ENCODE measurements at regions not wholly inside any gene's neighbourhood (a gene's known extent, or its start where the extent isn't known, plus 50 kb on each side); places are given as distances from the start of the nearest gene placed in this dataset.

GRCh38 chr4:45925809-45926208 is 198.0 kb downstream of the GABRG1 start:
- H3K9me3 ChIP-seq, result no peaks in the 10 kb centered on the region
- intact Hi-C loops (cut with DNase I), result no loop called here
- H3K36me3 ChIP-seq, result no peaks in the 10 kb centered on the region
- no peaks in the 10 kb centered on the region for H3K27me3 ChIP-seq
- H3K4me3 ChIP-seq (replicated peaks in 1 of 3), result no peak overlapping the region
- DNase-seq, result no peak
- WGBS, 2 donors, result 76 to 85% methylated on average over 1 of the region's 1 CpG
- TF ChIP-seq CTCF (IDR thresholded peaks at IDR 0.05) (no peak), POLR2A (IDR thresholded peaks at IDR 0.05) (no peak)
- no peak overlapping the region for H3K27ac ChIP-seq
- no peaks in the 10 kb centered on the region for H3K4me1 ChIP-seq

GRCh38 chr4:45920861-45921260 is 203.0 kb downstream of the GABRG1 start:
- Histone ChIP-seq H3K9me3 (no peaks in the 10 kb centered on the region), H3K27me3 (no peaks in the 10 kb centered on the region), H3K4me3 (replicated peaks in 1 of 3) (no peak overlapping the region), H3K27ac (no peak overlapping the region), H3K36me3 (no peaks in the 10 kb centered on the region), H3K4me1 (no peaks in the 10 kb centered on the region)
- intact Hi-C loops (cut with DNase I), result no loop called here
- 92 to 94% methylated on average over 3 of the region's 3 CpGs for WGBS, 2 donors
- DNase-seq, result no peak
- TF ChIP-seq CTCF (IDR thresholded peaks at IDR 0.05), result no peak
- no peak for TF ChIP-seq POLR2A (IDR thresholded peaks at IDR 0.05)

GRCh38 chr4:45910511-45910910 is 213.3 kb downstream of the GABRG1 start:
- Histone ChIP-seq H3K27ac (no peak overlapping the region), H3K36me3 (no peaks in the 10 kb centered on the region), H3K4me3 (replicated peaks in 1 of 3) (no peak overlapping the region), H3K9me3 (no peaks in the 10 kb centered on the region), H3K27me3 (no peaks in the 10 kb centered on the region), H3K4me1 (no peaks in the 10 kb centered on the region)
- intact Hi-C loops (cut with DNase I), result no loop called here
- TF ChIP-seq CTCF (IDR thresholded peaks at IDR 0.05) (no peak), POLR2A (IDR thresholded peaks at IDR 0.05) (no peak)
- no peak for DNase-seq

- no peak for DNase-seq
- Histone ChIP-seq H3K4me1 (no peaks in the 10 kb centered on the region), H3K9me3 (no peaks in the 10 kb centered on the region), H3K27ac (no peak overlapping the region), H3K36me3 (no peaks in the 10 kb centered on the region), H3K27me3 (no peaks in the 10 kb centered on the region), H3K4me3 (replicated peaks in 1 of 3) (no peak overlapping the region)
- WGBS, 2 donors, result 84% methylated on average over 4 of the region's 4 CpGs
- TF ChIP-seq POLR2A (IDR thresholded peaks at IDR 0.05), result no peak
- no peak for TF ChIP-seq CTCF (IDR thresholded peaks at IDR 0.05)
- intact Hi-C loops (cut with DNase I), result no loop called here
Measured at GRCh38 chr4:45897946-45898585, 225.8 kb downstream of the GABRG1 start.

- no peaks in the 10 kb centered on the region for H3K4me1 ChIP-seq
- no peaks in the 10 kb centered on the region for H3K27me3 ChIP-seq
- H3K9me3 ChIP-seq, result no peaks in the 10 kb centered on the region
- H3K36me3 ChIP-seq, result no peaks in the 10 kb centered on the region
- no peak overlapping the region for H3K27ac ChIP-seq
- intact Hi-C loops (cut with DNase I), result no loop called here
- 85 to 94% methylated on average over 1 of the region's 1 CpG for WGBS, 2 donors
- no peak overlapping the region for H3K4me3 ChIP-seq (replicated peaks in 1 of 3)
- no peak for DNase-seq
- TF ChIP-seq CTCF (IDR thresholded peaks at IDR 0.05), result no peak
Measured at GRCh38 chr4:45883421-45883820, 240.4 kb downstream of the GABRG1 start.
